H9 (cell line): ENCODE measurements at regions not wholly inside any gene's neighbourhood (a gene's known extent, or its start where the extent isn't known, plus 50 kb on each side); places are given as distances from the start of the nearest gene placed in this dataset.

Experiments used
- DNase-seq: peaks from one replicate; pipeline ENCODE4 v3.0.0-alpha.2; 2017
- H2AFZ ChIP-seq: one replicate; pipeline ENCODE4 v1.6.1; 2013; ENCODE audit warnings: mild to moderate bottlenecking, low read length, control low read depth, moderate library complexity
- H2AK5ac ChIP-seq: 2 replicates; pipeline ENCODE4 v1.6.1; 2013; ENCODE audit warnings: low read length, control low read depth, mixed read lengths; ENCODE audit not compliant: insufficient read length
- H2BK120ac ChIP-seq: one replicate; pipeline ENCODE4 v1.6.1; 2013; ENCODE audit warnings: low read depth, mild to moderate bottlenecking, low read length, control low read depth, inconsistent platforms; ENCODE audit not compliant: poor library complexity, severe bottlenecking
- H2BK12ac ChIP-seq: 2 replicates; pipeline ENCODE4 v1.6.1; 2013; ENCODE audit warnings: low read length, control low read depth, mixed read lengths, low read depth; ENCODE audit not compliant: insufficient read length
- H2BK15ac ChIP-seq: 2 replicates; pipeline ENCODE4 v1.6.1; 2013; ENCODE audit warnings: low read depth, low read length, control low read depth
- H2BK20ac ChIP-seq: one replicate; pipeline ENCODE4 v1.6.1; 2013; ENCODE audit warnings: low read depth, mild to moderate bottlenecking, low read length, control low read depth, inconsistent platforms; ENCODE audit not compliant: poor library complexity, severe bottlenecking
- H2BK5ac ChIP-seq: 2 replicates; pipeline ENCODE4 v1.6.1; 2013; ENCODE audit warnings: low read length, control low read depth, mixed read lengths; ENCODE audit not compliant: insufficient read length
- H3K14ac ChIP-seq: 2 replicates; pipeline ENCODE4 v1.6.1; 2013; ENCODE audit warnings: low read length, control low read depth; ENCODE audit not compliant: insufficient read depth
- H3K18ac ChIP-seq: 2 replicates; pipeline ENCODE4 v1.6.1; 2013; ENCODE audit warnings: low read depth, mild to moderate bottlenecking, mixed read lengths, low read length, control low read depth; ENCODE audit not compliant: insufficient read length
- H3K23ac ChIP-seq: 2 replicates; pipeline ENCODE4 v1.6.1; 2013; ENCODE audit warnings: low read length, control low read depth, mixed read lengths, low read depth; ENCODE audit not compliant: insufficient read length
- H3K23me2 ChIP-seq: 2 replicates; pipeline ENCODE4 v1.6.1; 2013; ENCODE audit warnings: low read depth, mild to moderate bottlenecking, mixed read lengths, low read length, control low read depth; ENCODE audit not compliant: insufficient read length, poor library complexity, severe bottlenecking
- H3K27ac ChIP-seq: 2 replicates; pipeline ENCODE4 v1.5.1; 2013; ENCODE audit warnings: low read length, control low read depth, mixed read lengths, low read depth; ENCODE audit not compliant: insufficient read length
- H3K27me3 ChIP-seq: 2 replicates; pipeline ENCODE4 v1.6.1; 2013; ENCODE audit warnings: low read length, control low read depth, inconsistent platforms; ENCODE audit not compliant: insufficient read depth
- H3K4ac ChIP-seq: 2 replicates; pipeline ENCODE4 v1.6.1; 2013; ENCODE audit warnings: low read depth, mild to moderate bottlenecking, control low read depth, inconsistent platforms, low read length, moderate library complexity
- H3K4me1 ChIP-seq: 2 replicates; pipeline ENCODE4 v1.6.1; 2013; ENCODE audit warnings: low read length, control low read depth, inconsistent platforms; ENCODE audit not compliant: insufficient read depth
- H3K4me2 ChIP-seq: 2 replicates; pipeline ENCODE4 v1.6.1; 2013; ENCODE audit warnings: low read length, control low read depth, mixed read lengths; ENCODE audit not compliant: insufficient read length, insufficient read depth
- H3K56ac ChIP-seq: 2 replicates; pipeline ENCODE4 v1.6.1; 2013; ENCODE audit warnings: low read depth, mild to moderate bottlenecking, mixed read lengths, low read length, control low read depth; ENCODE audit not compliant: insufficient read length
- H3K79me1 ChIP-seq: 2 replicates; pipeline ENCODE4 v1.6.1; 2013; ENCODE audit warnings: low read depth, mild to moderate bottlenecking, moderate library complexity, low read length, control low read depth, inconsistent platforms; ENCODE audit not compliant: insufficient read depth, poor library complexity, severe bottlenecking
- H3K79me2 ChIP-seq: 2 replicates; pipeline ENCODE4 v1.6.1; 2013; ENCODE audit warnings: low read length, control low read depth, inconsistent platforms; ENCODE audit not compliant: insufficient read depth
- H3K9ac ChIP-seq: 2 replicates; pipeline ENCODE4 v1.6.1; 2013; ENCODE audit warnings: low read length, control low read depth, mixed read lengths; ENCODE audit not compliant: insufficient read length; ENCODE audit errors: extremely low read depth
- H3K9me3 ChIP-seq: one replicate; pipeline ENCODE4 v1.6.1; 2013; ENCODE audit warnings: low read depth, low read length, inconsistent platforms; ENCODE audit not compliant: control insufficient read depth
- H3T11ph ChIP-seq: one replicate; pipeline ENCODE4 v1.6.1; 2013; ENCODE audit warnings: mild to moderate bottlenecking, low read length, control low read depth, inconsistent platforms
- H4K20me1 ChIP-seq: one replicate; pipeline ENCODE4 v1.6.1; 2013; ENCODE audit not compliant: control insufficient read depth, insufficient read length, insufficient read depth
- H4K5ac ChIP-seq: 2 replicates; pipeline ENCODE4 v1.6.1; 2013; ENCODE audit warnings: low read depth, mild to moderate bottlenecking, mixed read lengths, low read length, control low read depth; ENCODE audit not compliant: insufficient read length
- H4K8ac ChIP-seq: replicated peaks from 2 replicates; pipeline ENCODE4 v1.6.1; 2013; ENCODE audit warnings: low read length, control low read depth, mixed read lengths, low read depth; ENCODE audit not compliant: insufficient read length
- H4K91ac ChIP-seq: 2 replicates; pipeline ENCODE4 v1.6.1; 2013; ENCODE audit warnings: low read depth, mild to moderate bottlenecking, moderate library complexity, mixed read lengths, low read length, control low read depth; ENCODE audit not compliant: insufficient read length
- H3K27ac Mint-ChIP-seq, 3 experiments: 2 replicates in 2 of 3; 3 replicates in 1 of 3; pipeline ENCODE4 v1.8.0; 2020 to 2021; ENCODE audit warnings: mixed read lengths in 3 of 3, mild to moderate bottlenecking in 1 of 3, moderate library complexity in 1 of 3
- H3K27me3 Mint-ChIP-seq: 2 replicates; pipeline ENCODE4 v1.8.0; 2021; ENCODE audit warnings: low read depth, mild to moderate bottlenecking, moderate library complexity, mixed read lengths
- H3K36me3 Mint-ChIP-seq, 3 experiments: 2 replicates in 2 of 3; 3 replicates in 1 of 3; pipeline ENCODE4 v1.8.0; 2020 to 2021; ENCODE audit warnings: low read depth in 3 of 3, mixed read lengths in 3 of 3; ENCODE audit not compliant: insufficient read depth in 1 of 3
- H3K4me1 Mint-ChIP-seq, 2 experiments: 2 replicates each; pipeline ENCODE4 v1.8.0; 2020; ENCODE audit warnings: mixed read lengths in 2 of 2
- H3K4me3 Mint-ChIP-seq, 2 experiments: 2 replicates in 1 of 2; 3 replicates in 1 of 2; pipeline ENCODE4 v1.8.0; 2020 to 2021; ENCODE audit warnings: mild to moderate bottlenecking in 2 of 2, mixed read lengths in 2 of 2, moderate library complexity in 1 of 2
- H3K9me3 Mint-ChIP-seq, 2 experiments: 2 replicates in 1 of 2; 3 replicates in 1 of 2; pipeline ENCODE4 v1.8.0; 2020; ENCODE audit warnings: mild to moderate bottlenecking in 2 of 2, mixed read lengths in 2 of 2, moderate library complexity in 1 of 2
- CTCF ChIP-seq: fragments of 200-600 bp; sonication (generic); conservative IDR thresholded peaks from 3 replicates; pipeline ENCODE4 v1.8.0; 2021; ENCODE audit warnings: antibody characterized with exemption, mild to moderate bottlenecking
- WGBS: extraction: QIAGEN DNeasy Blood & Tissue Kit; methylation state at CpG from one replicate; pipeline ENCODE4 v1.1.7; 2013; ENCODE audit warnings: missing lambda C conversion rate, low lambda C conversion rate, mixed read lengths; ENCODE audit not compliant: insufficient read length; ENCODE audit errors: extremely low coverage; 5-methylcytosine and 5-hydroxymethylcytosine counted together

- H2AK5ac ChIP-seq = no peak overlapping the region
- DNase-seq = no peak
- H3T11ph ChIP-seq = no peak overlapping the region
- Mint-ChIP-seq H3K4me1 (peaks cover 6 to 8% of the 10 kb centered on the region in 2 experiments; a peak in 3 of 4 replicates), H3K27ac (no peak overlapping the region), H3K27me3 (no peaks in the 10 kb centered on the region), H3K4me3 (no peak overlapping the region), H3K9me3 (peaks cover 12 to 19% of the 10 kb centered on the region in 2 experiments), H3K36me3 (peaks cover 13 to 28% (median 28%) of the 10 kb centered on the region in 3 experiments)
- no peak overlapping the region for H2BK120ac ChIP-seq
- H3K18ac ChIP-seq = no peak overlapping the region
- no peak overlapping the region for H3K14ac ChIP-seq
- no peaks in the 10 kb centered on the region for H3K79me1 ChIP-seq
- no peaks in the 10 kb centered on the region for H4K20me1 ChIP-seq
- no peak overlapping the region for H4K8ac ChIP-seq
- H4K5ac ChIP-seq = no peak overlapping the region
- H3K23me2 ChIP-seq = no peaks in the 10 kb centered on the region
- no peaks in the 10 kb centered on the region for H3K79me2 ChIP-seq
- H2AFZ ChIP-seq = no peak overlapping the region
- TF ChIP-seq CTCF = no peak
- H2BK15ac ChIP-seq = no peak overlapping the region
- no peaks in the 10 kb centered on the region for H3K27me3 ChIP-seq
- no peak overlapping the region for H3K23ac ChIP-seq
- no peak overlapping the region for H3K9ac ChIP-seq
- no peak overlapping the region for H3K4me2 ChIP-seq
- H3K56ac ChIP-seq = no peak overlapping the region
- H3K4ac ChIP-seq = no peak overlapping the region
- no peak overlapping the region for H2BK5ac ChIP-seq
- H3K27ac ChIP-seq = no peak overlapping the region
- no peak overlapping the region for H2BK12ac ChIP-seq
- H3K9me3 ChIP-seq = no peaks in the 10 kb centered on the region
- H2BK20ac ChIP-seq = no peak overlapping the region
- H3K4me1 ChIP-seq = no peaks in the 10 kb centered on the region
- H4K91ac ChIP-seq = no peak overlapping the region
- WGBS = no CpG with 5 or more reads among the region's 3 CpGs
Observed at GRCh38 chr6:109265530-109265929, 116.7 kb downstream of the CD164 start.
